ENCODE measurements at regions not wholly inside any gene's neighbourhood (a gene's known extent, or its start where the extent isn't known, plus 50 kb on each side); places are given as distances from the start of the nearest gene placed in this dataset.
"Not testable (repeated sequence)": the region's sequence is repeated elsewhere in the genome, so short reads cannot be mapped to it uniquely, and the experiment has no call there.

- TF ChIP-seq CTCF (conservative IDR thresholded peaks at IDR 0.05) (no peak), ZFX (IDR thresholded peaks at IDR 0.05) (no peak)
Observed at GRCh38 chr12:92400006-92400405, 254.4 kb upstream of the BTG1 start.

GRCh38 chr12:92398565-92399309 lies 253.1 kb upstream of the BTG1 start:
- TF ChIP-seq ZFX (IDR thresholded peaks at IDR 0.05), result no peak
- no peak overlapping the region for H3K27ac ChIP-seq

More at GRCh38 chr12:92400006-92400405, 254.4 kb upstream of the BTG1 start:
- no peak overlapping the region for H3K27ac ChIP-seq

GRCh38 chr12:92396647-92397252 lies 251.1 kb upstream of the BTG1 start:
- H3K27ac ChIP-seq, result no peak overlapping the region
- no peak for TF ChIP-seq CTCF (conservative IDR thresholded peaks at IDR 0.05)
- TF ChIP-seq ZFX (IDR thresholded peaks at IDR 0.05), result no peak

- no peak overlapping the region for H3K27ac ChIP-seq
- TF ChIP-seq ZFX (IDR thresholded peaks at IDR 0.05), result no peak
- TF ChIP-seq CTCF (conservative IDR thresholded peaks at IDR 0.05), result no peak
Observed at GRCh38 chr12:92395322-92395721, 249.7 kb upstream of the BTG1 start.

- no peak overlapping the region for H3K27ac ChIP-seq
- TF ChIP-seq ZFX (IDR thresholded peaks at IDR 0.05), result no peak
- TF ChIP-seq CTCF (conservative IDR thresholded peaks at IDR 0.05), result no peak
Observed at GRCh38 chr12:92394895-92395294, 249.2 kb upstream of the BTG1 start.

- no peak overlapping the region for H3K27ac ChIP-seq
- TF ChIP-seq ZFX (IDR thresholded peaks at IDR 0.05), result no peak
- no peak for TF ChIP-seq CTCF (conservative IDR thresholded peaks at IDR 0.05)
Observed at GRCh38 chr12:92393504-92393903, 247.9 kb upstream of the BTG1 start.

- H3K27ac ChIP-seq, result not testable (repeated sequence)
Observed at GRCh38 chr12:92391726-92392125, 246.1 kb upstream of the BTG1 start.

- TF ChIP-seq ZFX (IDR thresholded peaks at IDR 0.05) (no peak), CTCF (conservative IDR thresholded peaks at IDR 0.05) (no peak)
- no peak overlapping the region for H3K27ac ChIP-seq
Observed at GRCh38 chr12:92389466-92389865, 243.8 kb upstream of the BTG1 start.
